Putamen (tissue), 1 donor: ENCODE measurements at regions not wholly inside any gene's neighbourhood (a gene's known extent, or its start where the extent isn't known, plus 50 kb on each side); places are given as distances from the start of the nearest gene placed in this dataset.

ENCODE experiments used
- DNase-seq: peaks from one replicate; pipeline ENCODE4 v3.0.0-alpha.2; 2016; ENCODE audit warnings: low spot score

DNA sequence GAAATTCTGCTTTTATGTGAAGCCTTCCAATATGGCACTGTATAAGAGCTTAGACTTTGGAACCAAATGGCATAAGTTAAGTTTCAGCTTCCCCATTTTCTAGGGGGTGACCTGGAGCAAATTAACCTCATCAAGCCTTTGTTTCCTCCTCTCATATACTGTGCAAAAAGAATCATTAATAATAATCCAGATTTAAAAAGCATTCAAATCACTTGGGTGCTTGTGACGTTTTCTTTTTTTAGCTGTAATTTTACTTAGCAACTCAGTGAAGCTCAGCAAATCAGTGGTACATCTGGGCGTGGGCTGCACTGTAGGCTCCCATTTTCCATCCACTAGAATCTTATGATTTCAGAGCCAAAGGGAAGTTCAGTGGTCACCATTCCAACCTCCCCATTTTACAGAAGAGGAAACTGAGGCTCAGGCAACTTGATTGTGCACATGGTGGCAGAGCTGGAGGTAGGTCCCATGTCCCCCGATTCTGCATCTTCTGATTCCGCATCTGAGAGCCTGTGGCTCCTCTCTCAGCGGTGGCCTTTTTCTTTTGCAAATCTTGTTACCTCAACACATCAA lies 131.2 kb downstream of the SNAPC1 start:
- DNase-seq: peak; percentile 24

DNA sequence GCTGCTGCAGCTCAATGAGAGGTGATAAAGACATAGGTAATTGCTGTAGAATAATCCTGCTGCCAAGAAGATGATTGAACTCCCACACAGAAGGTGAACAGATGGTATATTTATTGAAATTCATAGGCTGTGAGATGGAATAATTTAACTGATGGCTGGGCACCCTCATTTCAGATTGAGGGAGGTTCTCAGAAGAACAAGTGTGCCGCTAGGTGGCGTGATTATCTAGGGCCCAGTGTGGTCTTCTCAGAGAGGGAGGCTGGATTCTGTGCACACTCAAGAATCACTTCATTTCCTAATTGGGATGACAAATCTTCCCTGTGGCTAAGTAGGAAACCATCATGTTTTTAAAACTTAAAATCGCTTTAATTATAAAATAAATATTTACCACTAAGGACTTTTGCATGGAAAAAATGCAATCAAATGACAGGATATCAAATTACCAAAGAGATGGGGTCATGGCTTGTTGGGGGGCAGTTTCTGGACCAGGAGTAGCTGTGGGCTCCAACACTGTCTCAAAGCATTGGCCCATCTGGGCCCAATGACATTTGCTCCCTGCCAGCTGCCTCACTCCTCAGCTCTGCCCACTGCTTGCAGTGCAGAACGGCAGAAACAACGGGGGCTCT lies 132.3 kb downstream of the SNAPC1 start:
- peak; percentile 74 for DNase-seq

DNA sequence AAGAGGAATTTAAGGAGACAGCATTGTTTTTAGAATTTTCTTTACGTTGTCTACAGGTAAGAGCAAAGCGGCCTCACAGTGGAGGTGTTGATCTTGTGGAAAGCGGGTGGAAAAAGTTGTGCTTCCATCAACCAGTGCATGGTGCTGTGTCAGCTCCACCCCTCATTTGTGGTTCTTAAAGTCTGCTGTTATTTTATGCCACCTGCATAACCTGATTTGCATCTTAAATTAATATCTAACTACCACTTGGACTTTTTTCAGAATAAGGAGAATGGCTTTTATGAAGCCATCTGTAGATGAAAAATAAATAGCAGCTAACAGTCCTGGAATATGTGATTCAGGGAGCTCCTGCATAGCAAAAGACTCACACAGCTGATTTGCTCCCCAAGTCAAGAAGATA lies 135.1 kb downstream of the SNAPC1 start:
- DNase-seq: no peak

GRCh38 chr14:61898568-61898967 lies 136.3 kb downstream of the SNAPC1 start:
- no peak for DNase-seq

DNA sequence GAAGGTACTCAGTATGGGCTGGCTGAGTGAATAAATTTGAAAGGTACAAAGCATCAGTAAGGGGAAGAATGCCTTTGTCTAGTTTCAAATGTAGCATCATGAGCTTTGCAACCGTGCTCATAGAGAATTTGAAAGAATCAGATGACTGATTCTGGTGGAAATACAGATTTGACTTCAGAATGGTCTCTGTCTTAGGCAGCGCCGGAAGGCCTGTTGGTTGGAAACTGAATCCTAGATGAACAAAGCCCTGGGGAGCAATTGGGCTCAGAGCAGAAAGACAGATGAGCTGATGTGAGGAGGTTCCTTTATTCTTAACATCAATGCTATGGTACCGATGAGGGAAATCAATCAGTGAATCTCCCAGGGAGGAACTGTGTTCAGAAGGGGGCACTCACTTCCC lies 137.3 kb downstream of the SNAPC1 start:
- DNase-seq: no peak

GRCh38 chr14:61904946-61905345 lies 142.7 kb downstream of the SNAPC1 start:
- no peak for DNase-seq

DNA sequence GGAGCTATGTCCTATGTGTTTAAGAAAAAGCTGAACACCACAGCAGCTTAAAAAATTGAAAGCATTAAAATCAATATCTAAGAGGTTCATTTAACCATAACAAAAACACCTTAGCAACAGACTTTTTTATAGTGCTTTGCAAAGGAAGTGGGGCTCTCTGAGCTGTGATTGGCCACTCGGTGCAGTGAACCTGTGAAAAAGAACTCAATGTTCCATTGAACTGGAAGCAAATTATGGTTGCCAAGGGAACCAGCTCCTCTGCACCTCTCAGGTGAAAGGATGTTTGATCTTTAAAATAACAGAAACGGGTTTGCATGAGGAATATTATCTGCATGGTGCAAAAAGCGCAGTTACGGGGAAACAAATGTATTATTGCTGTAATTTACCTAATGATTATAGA lies 149.4 kb downstream of the SNAPC1 start:
- peak; percentile 49 for DNase-seq

DNA sequence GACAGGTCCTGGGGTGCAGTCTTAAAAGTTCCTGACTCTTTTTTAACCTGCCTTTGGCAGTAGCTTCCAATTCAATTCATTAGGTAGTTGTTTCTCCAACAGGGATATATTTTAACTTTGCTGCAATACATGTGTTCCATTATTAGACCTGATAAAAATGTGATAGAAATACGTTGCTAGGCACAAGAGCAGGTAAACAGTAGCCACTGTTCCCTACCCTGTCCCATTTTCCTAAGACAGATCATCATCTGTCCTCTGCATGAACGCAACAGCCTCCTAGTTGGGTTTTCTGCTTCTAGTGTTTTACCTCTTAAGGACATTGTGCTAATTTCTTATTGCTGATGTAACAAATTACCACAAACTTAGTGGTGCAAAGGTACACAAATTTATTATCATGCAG lies 156.8 kb downstream of the SNAPC1 start:
- DNase-seq: no peak

GRCh38 chr14:61923348-61923747 lies 161.1 kb downstream of the SNAPC1 start:
- no peak for DNase-seq

DNA sequence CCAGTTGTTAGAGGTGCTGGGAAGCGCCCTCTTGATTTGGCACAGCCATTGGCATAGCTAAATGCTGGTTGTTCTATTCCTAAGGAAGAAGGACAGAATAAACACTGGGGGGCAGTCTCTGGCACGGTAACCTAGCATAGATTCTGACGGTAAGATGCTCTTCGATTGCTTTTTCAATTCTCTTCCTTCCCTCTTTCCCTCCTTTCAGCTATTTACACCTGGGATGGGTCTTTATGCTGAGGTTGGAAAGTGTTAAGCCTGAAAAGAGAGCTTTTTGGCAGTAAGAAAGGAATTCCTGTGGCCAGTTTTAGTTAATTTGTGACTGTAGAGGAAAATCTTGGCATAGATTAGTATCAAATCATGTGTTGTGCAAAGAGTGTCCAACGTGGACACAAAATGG lies 162.8 kb downstream of the SNAPC1 start:
- peak; percentile 15 for DNase-seq

DNA sequence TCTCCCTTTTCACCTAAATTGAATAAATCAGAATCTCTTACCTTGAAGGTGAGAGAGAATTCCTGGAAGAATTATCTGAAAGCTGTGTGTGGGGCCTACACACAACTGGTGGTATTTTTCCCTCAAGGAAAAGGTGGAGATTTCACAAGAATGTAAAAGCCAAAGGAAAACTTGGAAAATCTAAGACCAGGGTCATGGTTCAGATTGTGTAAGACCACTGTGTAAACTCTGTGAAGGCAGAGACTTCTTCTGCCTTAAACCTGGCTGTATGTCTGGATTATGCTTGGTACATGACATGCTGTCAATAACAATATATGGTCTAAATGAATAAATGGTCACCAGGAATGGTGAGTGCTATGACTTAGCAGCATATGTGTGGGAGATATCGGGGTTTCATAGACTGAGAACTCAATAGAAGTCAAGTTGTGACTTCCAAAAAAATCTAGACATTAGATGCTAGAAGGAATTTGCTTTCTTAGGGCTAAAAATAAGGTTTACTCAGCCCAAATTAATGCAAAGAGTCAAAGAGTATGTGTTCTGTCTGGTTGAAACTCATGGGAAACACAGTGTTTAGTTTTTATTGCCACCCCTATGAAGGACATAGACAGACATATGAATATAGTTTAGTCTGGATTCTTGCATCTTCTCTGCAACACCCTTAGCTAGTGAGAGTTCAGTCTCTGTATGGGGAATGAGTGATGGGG lies 163.7 kb downstream of the SNAPC1 start:
- no peak for DNase-seq

DNA sequence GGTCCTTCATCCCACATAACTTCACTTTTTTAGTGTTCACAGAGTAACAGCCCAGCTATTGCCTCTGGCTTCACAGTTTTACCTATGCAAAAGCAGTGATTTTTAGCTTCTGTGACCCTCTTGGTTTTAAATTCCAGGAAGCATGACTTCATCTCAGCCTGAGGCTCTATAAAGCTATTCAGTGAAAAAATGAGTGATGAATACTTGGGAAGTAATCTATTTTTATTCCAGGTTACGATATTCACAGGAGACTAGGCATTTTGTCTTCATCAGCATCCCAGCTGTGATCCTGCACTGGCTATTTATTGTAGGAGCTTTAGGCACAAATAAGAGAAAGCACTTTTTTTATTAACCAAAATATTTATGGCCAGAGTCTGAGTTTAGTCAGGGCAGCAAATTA lies 164.8 kb downstream of the SNAPC1 start:
- no peak for DNase-seq

DNA sequence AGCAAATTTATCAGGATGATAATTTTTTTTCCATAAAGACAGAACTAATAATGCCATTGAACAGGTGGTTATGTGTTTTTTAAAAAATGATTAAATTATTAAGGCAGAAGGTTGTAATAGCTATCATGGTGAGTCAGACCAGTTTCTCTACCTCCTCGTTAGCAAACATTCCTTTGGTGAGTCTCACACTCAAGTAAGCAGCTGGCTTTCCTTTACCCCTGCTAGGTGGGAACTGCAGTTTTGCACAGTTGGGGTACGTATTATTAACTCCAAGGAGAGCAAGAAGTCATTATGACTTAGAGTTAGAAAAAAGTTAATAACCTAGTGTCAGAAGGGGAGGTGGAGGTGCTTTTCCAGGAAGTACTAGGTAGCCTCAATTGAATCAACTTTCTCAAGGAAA lies 165.3 kb downstream of the SNAPC1 start:
- DNase-seq: no peak

- no peak for DNase-seq
Measured at GRCh38 chr14:61928300-61928699, 166.1 kb downstream of the SNAPC1 start.

DNA sequence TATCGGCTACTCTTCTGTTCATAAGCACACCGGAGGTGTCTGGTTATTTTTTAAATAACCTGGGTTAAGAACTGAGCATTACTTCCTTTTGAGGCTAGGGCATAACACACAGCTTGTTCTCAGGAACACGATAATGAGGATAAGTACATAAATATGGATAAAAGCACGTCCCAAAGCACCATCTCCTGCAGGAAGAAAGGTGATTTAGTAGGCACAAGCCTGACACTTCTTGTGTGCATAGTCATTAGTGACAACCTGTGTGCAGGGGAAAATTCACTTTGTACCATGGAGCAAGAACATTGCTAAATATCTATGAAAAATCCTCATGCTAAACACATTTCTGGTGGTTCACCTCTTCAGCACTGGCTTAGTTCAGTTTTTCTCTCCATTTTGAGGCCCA lies 166.5 kb downstream of the SNAPC1 start:
- DNase-seq: no peak

- DNase-seq: no peak
Measured at GRCh38 chr14:61929651-61930050, 167.4 kb downstream of the SNAPC1 start.

- DNase-seq: no peak
Measured at GRCh38 chr14:61930101-61930857, 168.1 kb downstream of the SNAPC1 start.

GRCh38 chr14:61932974-61933373 lies 170.8 kb downstream of the SNAPC1 start:
- no peak for DNase-seq

GRCh38 chr14:61934385-61934784 lies 172.2 kb downstream of the SNAPC1 start:
- DNase-seq: no peak

GRCh38 chr14:61939776-61940175 lies 177.6 kb downstream of the SNAPC1 start:
- no peak for DNase-seq

DNA sequence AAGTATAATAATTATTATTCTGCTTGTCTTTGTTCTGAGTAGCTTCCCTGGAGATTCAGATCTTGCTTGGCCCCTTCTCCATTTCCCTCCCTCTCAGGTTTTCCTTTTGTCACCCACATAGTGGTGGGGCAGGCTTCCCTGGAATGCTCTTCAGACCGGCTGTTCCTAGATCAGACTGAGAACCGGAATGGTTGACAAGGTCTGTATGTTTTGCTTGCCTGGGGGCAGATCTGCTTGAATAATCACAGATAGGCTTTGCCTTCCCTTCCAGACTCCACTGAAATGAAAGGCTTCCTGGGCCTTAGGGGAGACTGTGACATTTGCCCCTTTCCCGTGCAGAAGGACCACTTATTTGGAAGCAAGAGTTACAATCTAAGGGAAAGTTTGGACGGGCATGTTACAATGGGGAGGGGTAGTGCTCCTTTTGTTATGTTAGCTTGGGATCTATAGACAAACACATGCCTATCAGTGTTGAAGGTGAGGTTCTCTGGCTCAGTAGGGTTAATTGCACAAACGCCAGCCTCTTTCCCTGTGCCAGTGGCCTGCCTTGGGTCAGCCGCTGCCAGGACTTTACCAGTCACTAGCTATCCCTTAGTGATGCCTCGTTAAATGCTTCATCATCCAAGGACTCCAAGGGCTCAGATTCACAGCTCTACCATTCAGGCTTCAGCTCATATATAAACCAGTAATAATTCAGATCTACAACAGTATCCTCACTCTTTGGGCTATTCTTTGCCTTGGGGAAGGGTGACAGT lies 178.6 kb downstream of the SNAPC1 start:
- DNase-seq: no peak
